ENCODE measurements at regions not wholly inside any gene's neighbourhood (a gene's known extent, or its start where the extent isn't known, plus 50 kb on each side); places are given as distances from the start of the nearest gene placed in this dataset.

DNA sequence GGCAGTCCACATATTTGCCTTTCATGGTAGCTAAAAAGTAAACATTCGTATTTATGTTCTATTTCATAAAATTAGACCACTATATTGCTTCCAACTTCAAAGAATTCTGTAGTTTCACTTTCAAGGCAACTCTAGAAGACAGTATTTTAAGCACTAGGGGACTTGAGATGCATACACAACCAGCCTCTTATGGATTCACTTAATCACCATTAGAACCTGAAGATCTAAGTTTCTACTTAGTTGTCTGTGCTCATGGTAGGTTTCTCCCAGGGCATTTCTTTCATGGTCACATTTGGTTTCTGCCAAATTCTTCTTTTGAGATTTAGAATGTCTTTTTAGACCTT lies 209.9 kb upstream of the HCCS start:
- Histone ChIP-seq H3K79me2 (ENCODE audit: low read depth) (no peaks in the 10 kb centered on the region), H3F3A (ENCODE audit: low read depth) (no peaks in the 10 kb centered on the region), H4K20me1 (ENCODE audit: low read depth) (no peaks in the 10 kb centered on the region), H3K36me3 (no peaks in the 10 kb centered on the region), H3K4me2 (no peak overlapping the region), H3K4me3 (no peak overlapping the region), H3K27me3 (no peaks in the 10 kb centered on the region), H3K9ac (no peak overlapping the region), H3K9me3 (ENCODE audit: low read depth) (no peaks in the 10 kb centered on the region), H2AFZ (replicated peaks) (no peak overlapping the region), H3K4me1 (no peaks in the 10 kb centered on the region), H3K27ac (no peak overlapping the region)
- Mint-ChIP-seq H3K27ac (no peak overlapping the region), H3K36me3 (no peaks in the 10 kb centered on the region), H3K27me3 (ENCODE audit: insufficient read depth, low read depth) (no peaks in the 10 kb centered on the region), H3K4me1 (no peaks in the 10 kb centered on the region), H3K9me3 (peaks cover 8% of the 10 kb centered on the region), H3K4me3 (no peak overlapping the region)
- no peak for TF ChIP-seq EZH2phosphoT487 (IDR thresholded peaks at IDR 0.05)
- TF ChIP-seq, protein P1, sequence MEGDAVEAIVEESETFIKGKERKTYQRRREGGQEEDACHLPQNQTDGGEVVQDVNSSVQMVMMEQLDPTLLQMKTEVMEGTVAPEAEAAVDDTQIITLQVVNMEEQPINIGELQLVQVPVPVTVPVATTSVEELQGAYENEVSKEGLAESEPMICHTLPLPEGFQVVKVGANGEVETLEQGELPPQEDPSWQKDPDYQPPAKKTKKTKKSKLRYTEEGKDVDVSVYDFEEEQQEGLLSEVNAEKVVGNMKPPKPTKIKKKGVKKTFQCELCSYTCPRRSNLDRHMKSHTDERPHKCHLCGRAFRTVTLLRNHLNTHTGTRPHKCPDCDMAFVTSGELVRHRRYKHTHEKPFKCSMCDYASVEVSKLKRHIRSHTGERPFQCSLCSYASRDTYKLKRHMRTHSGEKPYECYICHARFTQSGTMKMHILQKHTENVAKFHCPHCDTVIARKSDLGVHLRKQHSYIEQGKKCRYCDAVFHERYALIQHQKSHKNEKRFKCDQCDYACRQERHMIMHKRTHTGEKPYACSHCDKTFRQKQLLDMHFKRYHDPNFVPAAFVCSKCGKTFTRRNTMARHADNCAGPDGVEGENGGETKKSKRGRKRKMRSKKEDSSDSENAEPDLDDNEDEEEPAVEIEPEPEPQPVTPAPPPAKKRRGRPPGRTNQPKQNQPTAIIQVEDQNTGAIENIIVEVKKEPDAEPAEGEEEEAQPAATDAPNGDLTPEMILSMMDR (IDR thresholded peaks at IDR 0.05), result no peak
- no peak for TF ChIP-seq EZH2 (IDR thresholded peaks at IDR 0.05)
- no peak for DNase-seq (ENCODE audit: low spot score)

DNA sequence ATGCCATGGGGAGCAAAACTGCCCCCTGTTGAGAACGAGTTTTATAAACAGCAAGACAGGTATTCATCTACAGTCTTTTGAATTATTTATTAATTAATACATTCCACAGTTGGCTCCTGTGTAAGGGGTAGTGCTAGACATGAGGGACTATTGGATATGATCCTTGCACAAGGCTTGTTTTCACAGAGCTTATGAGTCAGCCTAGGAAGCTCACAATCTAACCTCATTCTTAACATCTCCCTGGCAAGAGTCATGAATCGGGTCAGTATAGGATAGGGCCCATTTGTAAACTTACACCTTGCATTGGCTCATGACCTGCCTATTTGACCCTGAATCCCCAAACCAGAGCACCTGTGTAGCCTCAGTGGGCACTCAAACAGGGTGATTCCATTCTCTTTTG lies 209.1 kb upstream of the HCCS start:
- no peak overlapping the region for H3K4me3 ChIP-seq
- H3K27me3 Mint-ChIP-seq (ENCODE audit: insufficient read depth, low read depth), result no peaks in the 10 kb centered on the region
- no peak overlapping the region for H3K27ac Mint-ChIP-seq
- H3K27ac ChIP-seq, result no peak overlapping the region
- H3K4me1 Mint-ChIP-seq, result no peaks in the 10 kb centered on the region
- H3K27me3 ChIP-seq, result no peaks in the 10 kb centered on the region
- no peak for TF ChIP-seq EZH2phosphoT487 (IDR thresholded peaks at IDR 0.05)
- TF ChIP-seq, protein P1 (IDR thresholded peaks at IDR 0.05), result no peak
- no peak for TF ChIP-seq EZH2 (IDR thresholded peaks at IDR 0.05)
- no peaks in the 10 kb centered on the region for H3K36me3 ChIP-seq
- H3K9me3 ChIP-seq (ENCODE audit: low read depth), result no peaks in the 10 kb centered on the region
- H3F3A ChIP-seq (ENCODE audit: low read depth), result no peaks in the 10 kb centered on the region
- H2AFZ ChIP-seq (replicated peaks), result no peak overlapping the region
- no peak overlapping the region for H3K4me2 ChIP-seq
- peaks cover 3% of the 10 kb centered on the region for H3K9me3 Mint-ChIP-seq
- H3K79me2 ChIP-seq (ENCODE audit: low read depth), result no peaks in the 10 kb centered on the region
- H4K20me1 ChIP-seq (ENCODE audit: low read depth), result no peaks in the 10 kb centered on the region
- H3K9ac ChIP-seq, result no peak overlapping the region
- H3K4me3 Mint-ChIP-seq, result no peak overlapping the region
- no peaks in the 10 kb centered on the region for H3K36me3 Mint-ChIP-seq
- no peaks in the 10 kb centered on the region for H3K4me1 ChIP-seq
- DNase-seq (ENCODE audit: low spot score), result no peak

DNA sequence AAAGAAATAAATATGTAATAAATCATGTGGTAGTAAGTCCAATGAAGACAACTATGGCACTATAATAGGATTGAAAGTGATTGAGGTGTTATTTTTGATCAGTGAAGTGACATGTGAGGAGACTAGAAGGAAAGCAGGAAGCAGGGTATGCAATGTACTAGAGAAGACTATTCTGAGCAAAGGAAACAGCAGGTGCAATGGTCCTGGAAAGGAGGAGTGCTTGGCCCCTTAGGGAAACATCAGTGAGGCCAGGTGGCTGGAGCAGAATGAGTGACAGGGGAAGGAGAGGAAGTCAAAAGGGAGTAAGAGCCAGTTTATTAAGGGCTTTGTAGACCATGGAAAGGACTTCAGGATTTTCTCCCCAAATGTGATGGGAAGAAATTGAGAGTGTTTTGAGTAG lies 207.6 kb upstream of the HCCS start:
- no peak for DNase-seq (ENCODE audit: low spot score)

More for the DNA sequence above, 207.6 kb upstream of the HCCS start:
- H3F3A ChIP-seq (ENCODE audit: low read depth), result no peaks in the 10 kb centered on the region
- Mint-ChIP-seq H3K4me1 (no peaks in the 10 kb centered on the region), H3K36me3 (no peaks in the 10 kb centered on the region), H3K4me3 (no peak overlapping the region), H3K27ac (no peak overlapping the region), H3K9me3 (peaks cover 4% of the 10 kb centered on the region), H3K27me3 (ENCODE audit: insufficient read depth, low read depth) (no peaks in the 10 kb centered on the region)
- H3K27me3 ChIP-seq, result no peaks in the 10 kb centered on the region
- TF ChIP-seq EZH2 (IDR thresholded peaks at IDR 0.05) (no peak), EZH2phosphoT487 (IDR thresholded peaks at IDR 0.05) (no peak)
- TF ChIP-seq, protein P1 (IDR thresholded peaks at IDR 0.05), result no peak
- no peaks in the 10 kb centered on the region for H3K36me3 ChIP-seq
- no peaks in the 10 kb centered on the region for H3K4me1 ChIP-seq
- H2AFZ ChIP-seq (replicated peaks), result no peak overlapping the region
- H3K9ac ChIP-seq, result no peak overlapping the region
- no peak overlapping the region for H3K4me2 ChIP-seq
- no peaks in the 10 kb centered on the region for H4K20me1 ChIP-seq (ENCODE audit: low read depth)
- H3K27ac ChIP-seq, result no peak overlapping the region
- no peak overlapping the region for H3K4me3 ChIP-seq
- H3K9me3 ChIP-seq (ENCODE audit: low read depth), result no peaks in the 10 kb centered on the region
- H3K79me2 ChIP-seq (ENCODE audit: low read depth), result no peaks in the 10 kb centered on the region

Measured in neural progenitor cell (in vitro differentiated cells).